Amygdala (tissue), 56 donors: ENCODE measurements at regions not wholly inside any gene's neighbourhood (a gene's known extent, or its start where the extent isn't known, plus 50 kb on each side); places are given as distances from the start of the nearest gene placed in this dataset.
A peak's percentile ranks its signal among the peaks of the same experiment; 100 is the strongest.

Experiments
- DNase-seq, 56 donors: peaks; one replicate each; lab custom pipeline; 2025; lab: John Stamatoyannopoulos, UW

GRCh38 chr2:55973673-55974072, 50.1 kb upstream of the EFEMP1 start:
- no peak for DNase-seq

GRCh38 chr2:55976681-55977080, 53.1 kb upstream of the EFEMP1 start:
- no peak for DNase-seq

GRCh38 chr2:55985406-55985805, 61.8 kb upstream of the EFEMP1 start:
- DNase-seq = no peak

GRCh38 chr2:55986001-55986400, 62.4 kb upstream of the EFEMP1 start:
- DNase-seq = no peak

GRCh38 chr2:55986700-55987440, 63.3 kb upstream of the EFEMP1 start:
- DNase-seq = no peak

- no peak for DNase-seq
Observed at GRCh38 chr2:55989405-55989804, 65.8 kb upstream of the EFEMP1 start.

GRCh38 chr2:55992455-55992854, 68.9 kb upstream of the EFEMP1 start:
- DNase-seq = no peak

- DNase-seq = no peak
Observed at GRCh38 chr2:55993685-55994084, 70.1 kb upstream of the EFEMP1 start.

GRCh38 chr2:55995211-55995610, 71.6 kb upstream of the EFEMP1 start:
- no peak for DNase-seq

- DNase-seq = no peak
Observed at GRCh38 chr2:55995902-55996301, 72.3 kb upstream of the EFEMP1 start.

- no peak for DNase-seq
Observed at GRCh38 chr2:55999231-55999630, 75.6 kb upstream of the EFEMP1 start.

- no peak for DNase-seq
Observed at GRCh38 chr2:55999790-56000189, 76.2 kb upstream of the EFEMP1 start.

GRCh38 chr2:56001947-56002346, 78.4 kb upstream of the EFEMP1 start:
- no peak for DNase-seq

GRCh38 chr2:56008661-56009431, 85.3 kb upstream of the EFEMP1 start:
- DNase-seq = peak in 51 of 56 donors; percentile 0 to 84 (median 46)

GRCh38 chr2:56009758-56010458, 86.3 kb upstream of the EFEMP1 start:
- peak in 1 of 56 donors; percentile 37 for DNase-seq

- no peak for DNase-seq
Observed at GRCh38 chr2:56011624-56012023, 88.0 kb upstream of the EFEMP1 start.

GRCh38 chr2:56012221-56012765, 88.7 kb upstream of the EFEMP1 start:
- DNase-seq = no peak

GRCh38 chr2:56013475-56013874, 89.9 kb upstream of the EFEMP1 start:
- no peak for DNase-seq

- no peak for DNase-seq
Observed at GRCh38 chr2:56014046-56014730, 90.6 kb upstream of the EFEMP1 start.

GRCh38 chr2:56015711-56016115, 92.1 kb upstream of the EFEMP1 start:
- DNase-seq = no peak

GRCh38 chr2:56017784-56018183, 94.2 kb upstream of the EFEMP1 start:
- no peak for DNase-seq
